T-cell (primary cell): ENCODE measurements at regions not wholly inside any gene's neighbourhood (a gene's known extent, or its start where the extent isn't known, plus 50 kb on each side); places are given as distances from the start of the nearest gene placed in this dataset.

Source experiments
- ATAC-seq, 4 experiments: fragments of 200-7000 bp in 3 of 4; fragments of 150-1000 bp in 1 of 4; cut with Tn5 transposase; replicated peaks in 1 of 4; 1 replicate in 3 of 4; 2 replicates in 1 of 4; pipeline ENCODE4 v1.10.0; 2021; ENCODE audit warnings: moderate library complexity in 3 of 4, mild to moderate bottlenecking in 2 of 4, moderate number of reproducible peaks in 1 of 4
- CTCF ChIA-PET, 2 donors: fragments of 300-600 bp; sonication (Branson Sonifier 250); formaldehyde crosslinking; loops; one replicate each; lab custom pipeline; 2022; ENCODE audit warnings: antibody characterized with exemption in 2 of 2; lab: Charles Lee
- POLR2A ChIA-PET, 2 donors: fragments of 300-600 bp; sonication (Branson Sonifier 250); formaldehyde crosslinking; loops; one replicate each; lab custom pipeline; 2022; ENCODE audit warnings: antibody characterized with exemption in 2 of 2; lab: Charles Lee
- DNase-seq, 35 experiments: peaks; one replicate each; pipeline versions ENCODE4 v3.0.0 to v3.0.0-alpha.2; 2013 to 2023
- H3K27ac ChIP-seq: one replicate; pipeline ENCODE4 v1.5.1; 2013; ENCODE audit warnings: low read length
- H3K27me3 ChIP-seq, 2 experiments: replicated peaks in 1 of 2; 1 replicate in 1 of 2; 2 replicates in 1 of 2; pipeline versions ENCODE4 v1.6.1 to v1.7.0; 2013; ENCODE audit warnings: low read length in 1 of 2, mixed read lengths in 1 of 2; ENCODE audit not compliant: control insufficient read depth in 2 of 2, insufficient read depth in 2 of 2; ENCODE audit errors: extremely low read depth in 1 of 2
- H3K36me3 ChIP-seq, 2 donors: 1 replicate in 1 of 2; 2 replicates in 1 of 2; pipeline versions ENCODE4 v1.6.1 to v1.7.0; 2013; ENCODE audit warnings: low read length in 1 of 2; ENCODE audit not compliant: control insufficient read depth in 2 of 2, insufficient read depth in 1 of 2; ENCODE audit errors: extremely low read depth in 1 of 2
- H3K4me1 ChIP-seq, 2 experiments: 1 replicate in 1 of 2; 2 replicates in 1 of 2; pipeline versions ENCODE4 v1.6.1 to v1.7.0; 2013; ENCODE audit warnings: low read length in 2 of 2, mixed read lengths in 1 of 2; ENCODE audit not compliant: insufficient read depth in 2 of 2, control insufficient read depth in 1 of 2; ENCODE audit errors: extremely low read depth in 1 of 2
- H3K4me3 ChIP-seq, 2 donors: 1 replicate in 1 of 2; 2 replicates in 1 of 2; pipeline versions ENCODE4 v1.5.1 to v1.7.0; 2013; ENCODE audit warnings: mild to moderate bottlenecking in 2 of 2, low read length in 1 of 2, moderate library complexity in 1 of 2; ENCODE audit not compliant: control insufficient read depth in 1 of 2; ENCODE audit errors: extremely low read depth in 1 of 2
- H3K9me3 ChIP-seq: 2 replicates; pipeline ENCODE4 v1.7.0; 2013
- H3K27ac Mint-ChIP-seq, 2 donors: one replicate each; pipeline ENCODE4 v1.8.0; 2020 to 2021; ENCODE audit warnings: mild to moderate bottlenecking in 2 of 2, mixed read lengths in 2 of 2
- H3K27me3 Mint-ChIP-seq, 2 donors: one replicate each; pipeline ENCODE4 v1.8.0; 2021 to 2022; ENCODE audit warnings: mixed read lengths in 2 of 2
- H3K36me3 Mint-ChIP-seq: one replicate; pipeline ENCODE4 v1.8.0; 2021; ENCODE audit warnings: mixed read lengths
- H3K4me1 Mint-ChIP-seq, 3 donors: one replicate each; pipeline ENCODE4 v1.8.0; 2020 to 2022; ENCODE audit warnings: mixed read lengths in 3 of 3, mild to moderate bottlenecking in 1 of 3
- H3K4me3 Mint-ChIP-seq, 3 donors: one replicate each; pipeline ENCODE4 v1.8.0; 2020 to 2022; ENCODE audit warnings: mild to moderate bottlenecking in 3 of 3, mixed read lengths in 3 of 3, moderate library complexity in 3 of 3
- H3K9me3 Mint-ChIP-seq, 3 donors: one replicate each; pipeline ENCODE4 v1.8.0; 2020 to 2022; ENCODE audit warnings: mixed read lengths in 3 of 3
- WGBS: methylation state at CpG from one replicate; pipeline ENCODE4 v1.1.5; 2013; ENCODE audit warnings: missing lambda C conversion rate; ENCODE audit not compliant: insufficient coverage; 5-methylcytosine and 5-hydroxymethylcytosine counted together

DNA sequence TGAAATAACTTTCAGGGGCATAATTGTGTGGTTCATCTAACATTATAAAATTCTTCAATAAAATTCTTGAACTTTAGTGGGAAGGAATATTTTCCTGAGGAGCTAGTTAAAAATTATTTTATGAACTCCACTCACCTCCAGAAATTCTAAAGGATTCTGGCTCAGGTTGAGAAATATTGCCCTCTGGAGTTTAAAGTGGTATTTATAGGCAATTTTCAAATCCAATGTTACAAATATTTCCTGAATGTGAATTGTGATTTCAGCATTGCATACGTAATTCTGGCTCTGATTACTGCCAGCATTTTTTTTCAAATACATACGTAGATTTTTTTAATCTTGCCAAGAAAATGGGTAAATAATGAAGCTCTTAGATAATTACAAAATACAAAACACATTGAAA, 598.2 kb upstream of the ANO3 start:
- no CpG with 5 or more reads among the region's 2 CpGs for WGBS
- H3K4me1 Mint-ChIP-seq = no peaks in the 10 kb centered on the region
- Histone ChIP-seq H3K4me1 (no peaks in the 10 kb centered on the region), H3K27me3 (no peaks in the 10 kb centered on the region), H3K9me3 (no peaks in the 10 kb centered on the region), H3K4me3 (no peak overlapping the region), H3K27ac (no peak overlapping the region), H3K36me3 (no peaks in the 10 kb centered on the region)
- no peak overlapping the region for H3K27ac Mint-ChIP-seq
- ChIA-PET CTCF (no interaction called here), POLR2A (no interaction called here)
- no peak for ATAC-seq
- H3K27me3 Mint-ChIP-seq = no peaks in the 10 kb centered on the region
- no peak overlapping the region for H3K4me3 Mint-ChIP-seq
- DNase-seq = no peak
- peaks cover 6 to 15% (median 8%) of the 10 kb centered on the region in 3 donors for H3K9me3 Mint-ChIP-seq
- no peaks in the 10 kb centered on the region for H3K36me3 Mint-ChIP-seq

DNA sequence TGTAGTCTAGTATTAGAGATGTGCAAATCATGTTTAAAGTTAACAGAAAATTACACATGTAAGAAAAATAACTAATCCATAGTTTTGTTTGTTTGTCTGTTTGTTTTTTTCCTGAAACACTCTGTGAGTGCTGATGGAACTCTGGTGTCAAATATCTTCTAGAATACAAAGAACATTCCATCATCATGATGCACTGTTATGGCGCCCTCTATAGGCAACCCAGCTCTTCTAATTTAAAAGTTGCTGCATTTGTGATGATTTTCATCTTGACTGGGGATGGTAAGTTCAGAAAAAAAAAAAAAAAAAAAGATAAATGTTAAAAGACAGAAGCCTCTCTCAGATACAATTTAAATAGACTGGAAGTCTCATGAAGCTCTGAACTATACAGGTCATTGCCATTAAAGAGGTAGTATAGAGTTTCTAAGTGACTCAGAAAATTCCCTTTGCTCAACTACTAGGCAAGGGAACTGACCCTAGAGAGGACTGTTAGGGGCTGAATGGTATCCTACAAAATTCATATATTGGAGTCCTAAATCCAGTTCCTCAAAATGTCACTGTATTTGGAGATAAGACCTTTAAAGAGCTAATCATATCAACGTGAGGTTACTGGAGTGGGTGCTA, 597.2 kb upstream of the ANO3 start:
- H3K4me3 ChIP-seq = no peak overlapping the region
- H3K9me3 Mint-ChIP-seq = peaks cover 6 to 15% (median 8%) of the 10 kb centered on the region in 3 donors
- no peaks in the 10 kb centered on the region for H3K36me3 ChIP-seq
- ATAC-seq (no peak), DNase-seq (no peak)
- no peak overlapping the region for H3K27ac Mint-ChIP-seq
- ChIA-PET POLR2A (no interaction called here), CTCF (interaction anchor here in 1 of 2 donors (0.6 kb wide), 1 partner anchor 331 kb away, joined by 4 read pairs; no protein-coding TSS in a partner anchor)
- H3K27me3 ChIP-seq = no peaks in the 10 kb centered on the region
- no peaks in the 10 kb centered on the region for H3K9me3 ChIP-seq
- H3K4me3 Mint-ChIP-seq = no peak overlapping the region
- no peaks in the 10 kb centered on the region for H3K27me3 Mint-ChIP-seq
- WGBS = no CpG with 5 or more reads among the region's 2 CpGs
- H3K4me1 ChIP-seq = no peaks in the 10 kb centered on the region
- no peaks in the 10 kb centered on the region for H3K36me3 Mint-ChIP-seq
- H3K27ac ChIP-seq = no peak overlapping the region
- no peaks in the 10 kb centered on the region for H3K4me1 Mint-ChIP-seq

DNA sequence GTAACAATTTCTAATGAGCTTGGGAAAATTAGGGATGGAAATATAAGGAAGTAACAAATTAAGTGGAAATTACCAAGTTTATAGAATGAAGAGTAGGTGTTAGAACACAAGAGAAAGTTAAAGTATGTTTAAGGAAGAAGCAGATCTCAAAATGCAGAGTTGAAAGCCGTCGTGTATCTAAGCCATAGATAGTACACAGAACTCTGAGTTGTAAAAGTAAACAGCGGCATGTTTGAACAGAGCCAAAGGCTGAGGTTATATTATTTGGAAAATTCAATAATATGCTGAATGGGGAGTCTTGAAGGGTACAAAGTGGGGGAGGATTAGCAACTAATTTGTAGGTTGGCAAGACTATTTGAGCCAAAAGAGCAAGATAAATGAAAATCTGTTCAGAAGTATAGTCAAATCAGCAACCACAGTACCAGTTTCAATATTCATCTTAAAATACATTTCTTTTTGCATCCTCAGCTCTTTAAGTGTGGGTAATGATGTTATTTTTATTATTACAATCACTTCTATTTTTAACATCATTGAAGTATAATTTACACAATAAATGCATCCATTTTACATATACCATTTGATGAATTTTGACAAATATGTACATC, 594.8 kb upstream of the ANO3 start:
- ATAC-seq = no peak
- Mint-ChIP-seq H3K27me3 (no peaks in the 10 kb centered on the region), H3K27ac (no peak overlapping the region), H3K9me3 (peaks cover 9 to 13% (median 10%) of the 10 kb centered on the region in 3 donors), H3K36me3 (no peaks in the 10 kb centered on the region), H3K4me3 (no peak overlapping the region), H3K4me1 (no peaks in the 10 kb centered on the region)
- WGBS = 76% methylated on average over 3 of the region's 3 CpGs
- no peak overlapping the region for H3K27ac ChIP-seq
- DNase-seq = no peak
- no peaks in the 10 kb centered on the region for H3K36me3 ChIP-seq
- ChIA-PET CTCF (interaction anchor here in 1 of 2 donors (0.7 kb wide), 1 partner anchor 1138 kb away, joined by 3 read pairs; no protein-coding TSS in a partner anchor), POLR2A (no interaction called here)
- H3K27me3 ChIP-seq = no peaks in the 10 kb centered on the region
- H3K4me1 ChIP-seq = no peaks in the 10 kb centered on the region
- peaks cover 2% of the 10 kb centered on the region for H3K9me3 ChIP-seq
- H3K4me3 ChIP-seq = no peak overlapping the region

DNA sequence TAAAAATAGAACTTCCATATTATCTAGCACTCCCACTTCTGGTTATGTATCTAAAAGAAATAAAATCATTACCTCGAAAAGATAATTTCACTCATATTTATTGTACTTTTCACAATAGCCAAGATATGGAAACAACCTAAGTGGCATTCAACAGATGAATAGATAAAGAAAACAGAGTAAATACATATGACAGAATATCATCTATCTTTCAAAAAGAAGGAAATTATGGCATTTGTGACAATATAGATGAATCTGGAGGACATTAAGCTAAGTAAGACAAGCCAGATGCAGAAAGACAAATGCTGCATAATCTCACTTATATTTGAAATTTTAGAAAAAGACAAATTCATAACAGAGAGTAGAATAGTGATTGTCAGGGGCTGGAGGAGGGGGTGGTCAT, 590.0 kb upstream of the ANO3 start:
- Histone ChIP-seq H3K4me1 (no peaks in the 10 kb centered on the region), H3K36me3 (no peaks in the 10 kb centered on the region), H3K27ac (no peak overlapping the region), H3K4me3 (no peak overlapping the region), H3K9me3 (peaks cover 2% of the 10 kb centered on the region), H3K27me3 (no peaks in the 10 kb centered on the region)
- H3K36me3 Mint-ChIP-seq = no peaks in the 10 kb centered on the region
- H3K27ac Mint-ChIP-seq = no peak overlapping the region
- H3K27me3 Mint-ChIP-seq = no peaks in the 10 kb centered on the region
- ChIA-PET CTCF (interaction anchor here in 1 of 2 donors (0.5 kb wide), 1 partner anchor 544 kb away, joined by 3 read pairs; no protein-coding TSS in a partner anchor), POLR2A (no interaction called here)
- no CpG with 5 or more reads among the region's 1 CpG for WGBS
- H3K4me3 Mint-ChIP-seq = no peak overlapping the region
- no peak for ATAC-seq
- no peaks in the 10 kb centered on the region for H3K4me1 Mint-ChIP-seq
- no peak for DNase-seq
- peaks cover 8 to 9% (median 8%) of the 10 kb centered on the region in 3 donors for H3K9me3 Mint-ChIP-seq

DNA sequence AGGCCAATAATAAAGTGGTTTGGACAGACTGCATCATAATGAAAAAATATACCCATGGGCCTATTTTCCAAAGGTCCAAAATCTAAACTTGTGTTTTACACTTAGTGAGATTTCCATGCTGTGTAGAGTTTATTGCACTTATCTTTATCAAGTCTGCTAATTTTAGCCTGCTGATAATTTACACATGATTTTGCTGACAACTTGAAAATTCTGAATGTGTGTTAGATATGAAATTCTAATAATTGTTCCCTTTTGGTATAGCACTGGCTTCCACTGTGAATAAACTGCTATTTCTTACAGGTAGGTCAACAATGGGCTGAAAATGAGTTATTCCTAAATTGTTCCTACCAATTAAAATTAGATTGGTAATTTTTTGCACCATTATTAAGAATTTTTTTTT, 589.1 kb upstream of the ANO3 start:
- Histone ChIP-seq H3K27ac (no peak overlapping the region), H3K4me3 (no peak overlapping the region), H3K27me3 (no peaks in the 10 kb centered on the region), H3K36me3 (no peaks in the 10 kb centered on the region), H3K9me3 (peaks cover 2% of the 10 kb centered on the region), H3K4me1 (no peaks in the 10 kb centered on the region)
- Mint-ChIP-seq H3K36me3 (no peaks in the 10 kb centered on the region), H3K27me3 (no peaks in the 10 kb centered on the region), H3K4me3 (no peak overlapping the region), H3K9me3 (peaks cover 5% of the 10 kb centered on the region in 3 donors), H3K27ac (no peak overlapping the region), H3K4me1 (no peaks in the 10 kb centered on the region)
- ATAC-seq (no peak), DNase-seq (no peak)
- ChIA-PET CTCF (no interaction called here), POLR2A (no interaction called here)

DNA sequence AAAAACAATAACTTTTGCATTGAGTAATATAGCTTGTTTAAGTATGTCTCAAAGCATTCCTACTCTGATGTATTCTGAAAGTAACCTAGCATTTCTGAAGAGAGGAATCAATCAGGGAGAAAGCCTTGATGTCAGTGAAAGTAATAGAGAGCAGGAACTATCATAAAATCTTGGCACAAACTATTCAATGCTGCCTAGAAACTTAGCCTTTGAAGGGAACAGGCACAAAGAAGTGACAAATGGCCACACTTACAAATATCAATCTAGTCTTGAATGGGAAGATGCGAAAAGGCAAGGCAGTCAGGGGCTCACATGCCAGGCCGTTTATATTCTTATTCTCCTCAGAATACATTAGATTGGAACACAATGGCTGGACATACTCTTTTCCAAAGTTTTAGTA, 576.5 kb upstream of the ANO3 start:
- Histone ChIP-seq H3K4me3 (no peak overlapping the region), H3K36me3 (no peaks in the 10 kb centered on the region), H3K9me3 (no peaks in the 10 kb centered on the region), H3K27me3 (no peaks in the 10 kb centered on the region), H3K27ac (no peak overlapping the region), H3K4me1 (no peaks in the 10 kb centered on the region)
- H3K27me3 Mint-ChIP-seq = no peaks in the 10 kb centered on the region
- no CpG with 5 or more reads among the region's 2 CpGs for WGBS
- peaks cover 9 to 17% (median 17%) of the 10 kb centered on the region in 3 donors for H3K9me3 Mint-ChIP-seq
- no peaks in the 10 kb centered on the region for H3K4me1 Mint-ChIP-seq
- no peak overlapping the region for H3K4me3 Mint-ChIP-seq
- H3K27ac Mint-ChIP-seq = no peak overlapping the region
- ATAC-seq (no peak), DNase-seq (no peak)
- H3K36me3 Mint-ChIP-seq = no peaks in the 10 kb centered on the region
- ChIA-PET CTCF (no interaction called here), POLR2A (no interaction called here)
